Liver (tissue), 3 donors: ENCODE measurements at regions not wholly inside any gene's neighbourhood (a gene's known extent, or its start where the extent isn't known, plus 50 kb on each side); places are given as distances from the start of the nearest gene placed in this dataset.

Experiments used
- YY1 ChIP-seq: IDR thresholded peaks from 2 replicates; pipeline ENCODE4 v1.6.1; 2016; ENCODE audit warnings: antibody characterized with exemption, mild to moderate bottlenecking
- TF ChIP-seq, protein P1 (sequence below): IDR thresholded peaks from 2 replicates; pipeline ENCODE4 v1.6.1; 2016; ENCODE audit warnings: antibody characterized with exemption, mild to moderate bottlenecking
- TF ChIP-seq, protein P2 (sequence below): IDR thresholded peaks from 2 replicates; pipeline ENCODE4 v1.6.1; 2016; ENCODE audit warnings: antibody characterized with exemption
- TF ChIP-seq, protein P3 (sequence below): fragments of 150-350 bp; IDR thresholded peaks from 2 replicates; pipeline ENCODE4 v1.5.1; 2017; ENCODE audit warnings: improper control_type of control experiment, low read depth, low read length; ENCODE audit not compliant: missing input control
- TF ChIP-seq, protein P4 (sequence below): IDR thresholded peaks from 2 replicates; pipeline ENCODE4 v1.6.1; 2016; ENCODE audit warnings: antibody characterized with exemption
- donor health status: healthy.
- donor health status: healthy.

DNA sequence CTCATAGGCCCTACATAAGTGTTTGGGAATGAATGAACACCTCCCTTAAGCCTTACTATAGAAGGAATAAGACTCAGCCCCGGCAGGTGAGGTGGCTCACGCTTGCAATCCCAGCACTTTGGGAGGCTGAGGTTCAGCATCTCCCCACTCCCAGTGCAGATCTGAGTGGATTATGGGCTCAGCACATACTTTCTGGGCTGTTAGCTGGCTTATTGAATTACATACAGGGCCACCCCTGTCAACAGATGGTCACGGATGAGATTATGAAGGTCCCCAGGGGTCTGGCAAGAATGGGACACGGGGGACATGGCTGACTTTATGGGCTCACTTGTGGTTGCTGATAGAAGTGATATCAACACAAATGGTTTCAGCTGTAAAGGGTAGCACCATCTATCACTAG lies 322.3 kb downstream of the TSN start:
- TF ChIP-seq, protein P1, sequence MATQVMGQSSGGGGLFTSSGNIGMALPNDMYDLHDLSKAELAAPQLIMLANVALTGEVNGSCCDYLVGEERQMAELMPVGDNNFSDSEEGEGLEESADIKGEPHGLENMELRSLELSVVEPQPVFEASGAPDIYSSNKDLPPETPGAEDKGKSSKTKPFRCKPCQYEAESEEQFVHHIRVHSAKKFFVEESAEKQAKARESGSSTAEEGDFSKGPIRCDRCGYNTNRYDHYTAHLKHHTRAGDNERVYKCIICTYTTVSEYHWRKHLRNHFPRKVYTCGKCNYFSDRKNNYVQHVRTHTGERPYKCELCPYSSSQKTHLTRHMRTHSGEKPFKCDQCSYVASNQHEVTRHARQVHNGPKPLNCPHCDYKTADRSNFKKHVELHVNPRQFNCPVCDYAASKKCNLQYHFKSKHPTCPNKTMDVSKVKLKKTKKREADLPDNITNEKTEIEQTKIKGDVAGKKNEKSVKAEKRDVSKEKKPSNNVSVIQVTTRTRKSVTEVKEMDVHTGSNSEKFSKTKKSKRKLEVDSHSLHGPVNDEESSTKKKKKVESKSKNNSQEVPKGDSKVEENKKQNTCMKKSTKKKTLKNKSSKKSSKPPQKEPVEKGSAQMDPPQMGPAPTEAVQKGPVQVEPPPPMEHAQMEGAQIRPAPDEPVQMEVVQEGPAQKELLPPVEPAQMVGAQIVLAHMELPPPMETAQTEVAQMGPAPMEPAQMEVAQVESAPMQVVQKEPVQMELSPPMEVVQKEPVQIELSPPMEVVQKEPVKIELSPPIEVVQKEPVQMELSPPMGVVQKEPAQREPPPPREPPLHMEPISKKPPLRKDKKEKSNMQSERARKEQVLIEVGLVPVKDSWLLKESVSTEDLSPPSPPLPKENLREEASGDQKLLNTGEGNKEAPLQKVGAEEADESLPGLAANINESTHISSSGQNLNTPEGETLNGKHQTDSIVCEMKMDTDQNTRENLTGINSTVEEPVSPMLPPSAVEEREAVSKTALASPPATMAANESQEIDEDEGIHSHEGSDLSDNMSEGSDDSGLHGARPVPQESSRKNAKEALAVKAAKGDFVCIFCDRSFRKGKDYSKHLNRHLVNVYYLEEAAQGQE = no peak
- TF ChIP-seq, protein P2, sequence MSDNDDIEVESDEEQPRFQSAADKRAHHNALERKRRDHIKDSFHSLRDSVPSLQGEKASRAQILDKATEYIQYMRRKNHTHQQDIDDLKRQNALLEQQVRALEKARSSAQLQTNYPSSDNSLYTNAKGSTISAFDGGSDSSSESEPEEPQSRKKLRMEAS = no peak
- TF ChIP-seq, protein P3, sequence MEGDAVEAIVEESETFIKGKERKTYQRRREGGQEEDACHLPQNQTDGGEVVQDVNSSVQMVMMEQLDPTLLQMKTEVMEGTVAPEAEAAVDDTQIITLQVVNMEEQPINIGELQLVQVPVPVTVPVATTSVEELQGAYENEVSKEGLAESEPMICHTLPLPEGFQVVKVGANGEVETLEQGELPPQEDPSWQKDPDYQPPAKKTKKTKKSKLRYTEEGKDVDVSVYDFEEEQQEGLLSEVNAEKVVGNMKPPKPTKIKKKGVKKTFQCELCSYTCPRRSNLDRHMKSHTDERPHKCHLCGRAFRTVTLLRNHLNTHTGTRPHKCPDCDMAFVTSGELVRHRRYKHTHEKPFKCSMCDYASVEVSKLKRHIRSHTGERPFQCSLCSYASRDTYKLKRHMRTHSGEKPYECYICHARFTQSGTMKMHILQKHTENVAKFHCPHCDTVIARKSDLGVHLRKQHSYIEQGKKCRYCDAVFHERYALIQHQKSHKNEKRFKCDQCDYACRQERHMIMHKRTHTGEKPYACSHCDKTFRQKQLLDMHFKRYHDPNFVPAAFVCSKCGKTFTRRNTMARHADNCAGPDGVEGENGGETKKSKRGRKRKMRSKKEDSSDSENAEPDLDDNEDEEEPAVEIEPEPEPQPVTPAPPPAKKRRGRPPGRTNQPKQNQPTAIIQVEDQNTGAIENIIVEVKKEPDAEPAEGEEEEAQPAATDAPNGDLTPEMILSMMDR = no peak
- TF ChIP-seq, protein P4, sequence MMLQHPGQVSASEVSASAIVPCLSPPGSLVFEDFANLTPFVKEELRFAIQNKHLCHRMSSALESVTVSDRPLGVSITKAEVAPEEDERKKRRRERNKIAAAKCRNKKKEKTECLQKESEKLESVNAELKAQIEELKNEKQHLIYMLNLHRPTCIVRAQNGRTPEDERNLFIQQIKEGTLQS = no peak
- no peak for TF ChIP-seq YY1
